ENCODE measurements at regions not wholly inside any gene's neighbourhood (a gene's known extent, or its start where the extent isn't known, plus 50 kb on each side); places are given as distances from the start of the nearest gene placed in this dataset.

DNA sequence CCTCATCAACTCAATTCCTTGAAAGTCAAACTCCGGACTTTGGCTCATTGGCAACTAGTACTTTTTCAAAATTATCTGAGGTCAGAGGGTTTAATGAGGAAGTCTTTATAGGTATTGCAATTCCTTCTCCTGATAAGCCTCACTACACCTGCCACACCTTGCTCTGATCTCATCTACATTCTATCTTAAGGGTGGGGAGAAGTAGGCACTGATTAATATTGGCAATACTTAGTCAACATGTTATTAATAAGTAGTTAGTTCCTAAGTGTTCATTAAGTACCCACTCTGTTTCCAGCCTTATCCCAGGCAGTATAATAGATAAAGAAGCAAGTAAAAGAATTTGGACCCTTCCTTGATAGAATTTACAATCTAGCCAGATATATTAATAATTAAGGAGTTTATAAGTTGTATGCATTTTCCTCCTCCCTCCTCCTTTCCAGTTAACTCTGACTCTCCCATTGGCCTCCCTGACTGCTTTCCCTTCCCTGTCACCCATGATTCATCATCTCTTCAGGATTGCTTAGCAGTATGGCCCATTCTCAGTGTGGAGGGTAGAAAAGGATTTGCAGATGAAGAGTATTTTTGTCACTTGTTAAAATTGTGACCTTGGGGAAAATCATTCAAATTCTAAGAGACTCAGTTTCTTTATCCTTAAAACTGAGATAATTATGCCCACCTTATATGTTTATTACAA is 231.0 kb upstream of the ATP2B1 start:
- TF ChIP-seq POLR2AphosphoS5 (IDR thresholded peaks at IDR 0.05; ENCODE audit: borderline replicate concordance, low read depth, low read length) (no peak), EZH2 (IDR thresholded peaks at IDR 0.05) (no peak)
